CD4-positive, alpha-beta T cell treated with Interleukin-17A for 4 hours (primary cell): ENCODE measurements at regions not wholly inside any gene's neighbourhood (a gene's known extent, or its start where the extent isn't known, plus 50 kb on each side); places are given as distances from the start of the nearest gene placed in this dataset.
"Not testable (repeated sequence)": the region's sequence is repeated elsewhere in the genome, so short reads cannot be mapped to it uniquely, and the experiment has no call there.

Experiments used
- DNase-seq: peaks from one replicate; pipeline ENCODE4 v3.0.0-alpha.2; 2020; ENCODE audit warnings: mixed read lengths

- no peak for DNase-seq
Observed at GRCh38 chr9:75551861-75552260, 338.6 kb upstream of the PCSK5 start.

- DNase-seq: no peak
Observed at GRCh38 chr9:75552941-75553340, 337.5 kb upstream of the PCSK5 start.

- not testable (repeated sequence) for DNase-seq
Observed at GRCh38 chr9:75566813-75567212, 323.7 kb upstream of the PCSK5 start.

GRCh38 chr9:75570538-75570937 is 319.9 kb upstream of the PCSK5 start:
- no peak for DNase-seq

- no peak for DNase-seq
Observed at GRCh38 chr9:75574569-75574968, 315.9 kb upstream of the PCSK5 start.

GRCh38 chr9:75582870-75583269 is 307.6 kb upstream of the PCSK5 start:
- no peak for DNase-seq

GRCh38 chr9:75588808-75589207 is 301.7 kb upstream of the PCSK5 start:
- DNase-seq: no peak

GRCh38 chr9:75589497-75589896 is 301.0 kb upstream of the PCSK5 start:
- DNase-seq: no peak

GRCh38 chr9:75591972-75592371 is 298.5 kb upstream of the PCSK5 start:
- DNase-seq: no peak

GRCh38 chr9:75592586-75592985 is 297.9 kb upstream of the PCSK5 start:
- DNase-seq: no peak

GRCh38 chr9:75593920-75594319 is 296.6 kb upstream of the PCSK5 start:
- no peak for DNase-seq

- no peak for DNase-seq
Observed at GRCh38 chr9:75599126-75599525, 291.3 kb upstream of the PCSK5 start.

- no peak for DNase-seq
Observed at GRCh38 chr9:75601280-75601679, 289.2 kb upstream of the PCSK5 start.

- no peak for DNase-seq
Observed at GRCh38 chr9:75602060-75602459, 288.4 kb upstream of the PCSK5 start.

- no peak for DNase-seq
Observed at GRCh38 chr9:75604661-75605060, 285.8 kb upstream of the PCSK5 start.

- no peak for DNase-seq
Observed at GRCh38 chr9:75607521-75607920, 283.0 kb upstream of the PCSK5 start.

GRCh38 chr9:75609401-75609800 is 281.1 kb upstream of the PCSK5 start:
- no peak for DNase-seq

GRCh38 chr9:75610246-75610645 is 280.2 kb upstream of the PCSK5 start:
- DNase-seq: no peak

- no peak for DNase-seq
Observed at GRCh38 chr9:75612205-75612604, 278.3 kb upstream of the PCSK5 start.

- DNase-seq: no peak
Observed at GRCh38 chr9:75612754-75613153, 277.7 kb upstream of the PCSK5 start.

- no peak for DNase-seq
Observed at GRCh38 chr9:75615284-75615683, 275.2 kb upstream of the PCSK5 start.

GRCh38 chr9:75616052-75616451 is 274.4 kb upstream of the PCSK5 start:
- DNase-seq: no peak

- no peak for DNase-seq
Observed at GRCh38 chr9:75616841-75617566, 273.5 kb upstream of the PCSK5 start.

GRCh38 chr9:75623462-75623861 is 267.0 kb upstream of the PCSK5 start:
- DNase-seq: no peak

GRCh38 chr9:75624998-75625397 is 265.5 kb upstream of the PCSK5 start:
- no peak for DNase-seq
